SK-N-SH treated with all-trans-retinoic acid at 6 μM for 48 hours (cell line): ENCODE measurements at regions not wholly inside any gene's neighbourhood (a gene's known extent, or its start where the extent isn't known, plus 50 kb on each side); places are given as distances from the start of the nearest gene placed in this dataset.

Source experiments
- ATAC-seq: fragments of 200-7000 bp; cut with Tn5 transposase; 3 replicates; pipeline ENCODE4 v1.9.1; 2020; ENCODE audit warnings: mild to moderate bottlenecking, moderate library complexity
- ARNTL ChIP-seq: fragments of 450-650 bp; formaldehyde crosslinking; IDR thresholded peaks from 2 replicates; pipeline ENCODE4 v1.5.0; 2020; ENCODE audit warnings: low read depth, mild to moderate bottlenecking, moderate library complexity, borderline replicate concordance
- BACH2 ChIP-seq: fragments of 250-450 bp; sonication (Bioruptor Pico); IDR thresholded peaks from 2 replicates; pipeline ENCODE4 v1.9.0; 2021; ENCODE audit warnings: mild to moderate bottlenecking, borderline replicate concordance
- CSDC2 ChIP-seq: fragments of 250-450 bp; sonication (Bioruptor Pico); IDR thresholded peaks from 2 replicates; pipeline ENCODE4 v1.5.0; 2020; ENCODE audit warnings: mild to moderate bottlenecking, moderate library complexity
- GLIS3 ChIP-seq: fragments of 250-450 bp; sonication (Bioruptor Pico); IDR thresholded peaks from 2 replicates; pipeline ENCODE4 v1.5.0; 2020; ENCODE audit warnings: mild to moderate bottlenecking, moderate library complexity
- ISL1 ChIP-seq: fragments of 250-450 bp; sonication (Bioruptor Pico); IDR thresholded peaks from 2 replicates; pipeline ENCODE4 v2.1.2; 2022; ENCODE audit warnings: mild to moderate bottlenecking, moderate library complexity
- OSR1 ChIP-seq: fragments of 250-450 bp; sonication (Bioruptor Pico); IDR thresholded peaks from 2 replicates; pipeline ENCODE4 v1.8.0; 2022; ENCODE audit warnings: moderate library complexity, mild to moderate bottlenecking, inconsistent platforms
- PPARA ChIP-seq: fragments of 250-450 bp; sonication (Bioruptor Pico); IDR thresholded peaks from 2 replicates; pipeline ENCODE4 v1.5.0; 2020; ENCODE audit warnings: mild to moderate bottlenecking, borderline replicate concordance
- RARB ChIP-seq: fragments of 250-450 bp; sonication (Bioruptor Pico); IDR thresholded peaks from 2 replicates; pipeline ENCODE4 v1.8.0; 2021; ENCODE audit warnings: mild to moderate bottlenecking, moderate library complexity
- TCF4 ChIP-seq: fragments of 250-450 bp; sonication (Bioruptor Pico); IDR thresholded peaks from 2 replicates; pipeline ENCODE4 v1.8.0; 2021; ENCODE audit warnings: mild to moderate bottlenecking, moderate library complexity, borderline replicate concordance
- TOX ChIP-seq: fragments of 250-450 bp; sonication (Bioruptor Pico); IDR thresholded peaks from 2 replicates; pipeline ENCODE4 v1.8.0; 2021; ENCODE audit warnings: mild to moderate bottlenecking, moderate library complexity, borderline replicate concordance
- ZC3H10 ChIP-seq: fragments of 250-450 bp; sonication (Bioruptor Pico); IDR thresholded peaks from 2 replicates; pipeline ENCODE4 v1.5.1; 2021; ENCODE audit warnings: mild to moderate bottlenecking, moderate library complexity
- ZFP3 ChIP-seq: fragments of 250-450 bp; sonication (Bioruptor Pico); IDR thresholded peaks from 2 replicates; pipeline ENCODE4 v1.5.0; 2020; ENCODE audit warnings: mild to moderate bottlenecking, moderate library complexity
- ZFP30 ChIP-seq: fragments of 450-650 bp; formaldehyde crosslinking; IDR thresholded peaks from 2 replicates; pipeline ENCODE4 v1.5.0; 2022; ENCODE audit warnings: mild to moderate bottlenecking, moderate library complexity
- ZNF70 ChIP-seq: fragments of 450-650 bp; formaldehyde crosslinking; IDR thresholded peaks from 2 replicates; pipeline ENCODE4 v1.5.0; 2020; ENCODE audit warnings: mild to moderate bottlenecking, moderate library complexity
- TF ChIP-seq, protein P1 (sequence below): fragments of 250-450 bp; sonication (Bioruptor Pico); IDR thresholded peaks from 2 replicates; pipeline ENCODE4 v1.8.0; 2020; ENCODE audit warnings: mild to moderate bottlenecking, moderate library complexity, borderline replicate concordance
- TF ChIP-seq, protein P2 (sequence below): fragments of 250-450 bp; sonication (Bioruptor Pico); IDR thresholded peaks from 2 replicates; pipeline ENCODE4 v1.5.1; 2020; ENCODE audit warnings: low read depth, mild to moderate bottlenecking, moderate library complexity
- TF ChIP-seq, protein P3 (sequence below): fragments of 250-450 bp; sonication (Bioruptor Pico); IDR thresholded peaks from 2 replicates; pipeline ENCODE4 v1.8.0; 2021; ENCODE audit warnings: low read depth, mild to moderate bottlenecking, moderate library complexity, borderline replicate concordance
- TF ChIP-seq, protein P4 (sequence below): fragments of 250-450 bp; sonication (Bioruptor Pico); IDR thresholded peaks from 2 replicates; pipeline ENCODE4 v1.5.0; 2020; ENCODE audit warnings: mild to moderate bottlenecking, moderate library complexity
- TF ChIP-seq, protein P5 (sequence below): fragments of 250-450 bp; sonication (Bioruptor Pico); IDR thresholded peaks from 2 replicates; pipeline ENCODE4 v1.5.1; 2021; ENCODE audit warnings: mild to moderate bottlenecking, moderate library complexity

DNA sequence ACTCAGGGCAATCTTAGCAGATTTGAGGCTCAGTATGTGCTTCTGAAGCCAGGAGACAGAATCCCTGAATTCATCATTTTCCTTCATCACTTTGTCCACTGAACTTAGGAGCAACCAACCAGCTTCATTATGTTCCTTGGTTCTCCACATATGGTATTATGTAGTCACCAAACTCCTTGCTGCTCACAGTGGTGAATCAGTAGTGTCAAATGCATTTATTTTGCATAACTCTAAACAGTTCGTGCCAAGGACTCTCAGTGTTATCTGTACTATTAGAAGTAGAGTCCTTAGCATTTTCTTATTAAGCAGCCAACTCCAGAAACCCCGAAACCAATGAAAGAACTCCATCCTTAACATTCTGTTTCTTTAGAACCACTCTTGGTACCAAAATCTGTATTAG is 466.9 kb upstream of the RGS6 start:
- ATAC-seq: no peak
- TF ChIP-seq ISL1 (CRISPR knock-in tag): no peak
- no peak for TF ChIP-seq ZC3H10 (CRISPR knock-in tag)
- TF ChIP-seq TCF4: no peak
- no peak for TF ChIP-seq ZNF70
- no peak for TF ChIP-seq BACH2 (CRISPR knock-in tag)
- TF ChIP-seq, protein P1, sequence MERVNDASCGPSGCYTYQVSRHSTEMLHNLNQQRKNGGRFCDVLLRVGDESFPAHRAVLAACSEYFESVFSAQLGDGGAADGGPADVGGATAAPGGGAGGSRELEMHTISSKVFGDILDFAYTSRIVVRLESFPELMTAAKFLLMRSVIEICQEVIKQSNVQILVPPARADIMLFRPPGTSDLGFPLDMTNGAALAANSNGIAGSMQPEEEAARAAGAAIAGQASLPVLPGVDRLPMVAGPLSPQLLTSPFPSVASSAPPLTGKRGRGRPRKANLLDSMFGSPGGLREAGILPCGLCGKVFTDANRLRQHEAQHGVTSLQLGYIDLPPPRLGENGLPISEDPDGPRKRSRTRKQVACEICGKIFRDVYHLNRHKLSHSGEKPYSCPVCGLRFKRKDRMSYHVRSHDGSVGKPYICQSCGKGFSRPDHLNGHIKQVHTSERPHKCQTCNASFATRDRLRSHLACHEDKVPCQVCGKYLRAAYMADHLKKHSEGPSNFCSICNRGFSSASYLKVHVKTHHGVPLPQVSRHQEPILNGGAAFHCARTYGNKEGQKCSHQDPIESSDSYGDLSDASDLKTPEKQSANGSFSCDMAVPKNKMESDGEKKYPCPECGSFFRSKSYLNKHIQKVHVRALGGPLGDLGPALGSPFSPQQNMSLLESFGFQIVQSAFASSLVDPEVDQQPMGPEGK: no peak
- TF ChIP-seq, protein P2, sequence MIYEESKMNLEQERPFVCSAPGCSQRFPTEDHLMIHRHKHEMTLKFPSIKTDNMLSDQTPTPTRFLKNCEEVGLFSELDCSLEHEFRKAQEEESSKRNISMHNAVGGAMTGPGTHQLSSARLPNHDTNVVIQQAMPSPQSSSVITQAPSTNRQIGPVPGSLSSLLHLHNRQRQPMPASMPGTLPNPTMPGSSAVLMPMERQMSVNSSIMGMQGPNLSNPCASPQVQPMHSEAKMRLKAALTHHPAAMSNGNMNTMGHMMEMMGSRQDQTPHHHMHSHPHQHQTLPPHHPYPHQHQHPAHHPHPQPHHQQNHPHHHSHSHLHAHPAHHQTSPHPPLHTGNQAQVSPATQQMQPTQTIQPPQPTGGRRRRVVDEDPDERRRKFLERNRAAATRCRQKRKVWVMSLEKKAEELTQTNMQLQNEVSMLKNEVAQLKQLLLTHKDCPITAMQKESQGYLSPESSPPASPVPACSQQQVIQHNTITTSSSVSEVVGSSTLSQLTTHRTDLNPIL: no peak
- TF ChIP-seq CSDC2 (CRISPR knock-in tag): no peak
- TF ChIP-seq ZFP30 (CRISPR knock-in tag): no peak
- TF ChIP-seq RARB (CRISPR knock-in tag): no peak
- no peak for TF ChIP-seq PPARA (CRISPR knock-in tag)

DNA sequence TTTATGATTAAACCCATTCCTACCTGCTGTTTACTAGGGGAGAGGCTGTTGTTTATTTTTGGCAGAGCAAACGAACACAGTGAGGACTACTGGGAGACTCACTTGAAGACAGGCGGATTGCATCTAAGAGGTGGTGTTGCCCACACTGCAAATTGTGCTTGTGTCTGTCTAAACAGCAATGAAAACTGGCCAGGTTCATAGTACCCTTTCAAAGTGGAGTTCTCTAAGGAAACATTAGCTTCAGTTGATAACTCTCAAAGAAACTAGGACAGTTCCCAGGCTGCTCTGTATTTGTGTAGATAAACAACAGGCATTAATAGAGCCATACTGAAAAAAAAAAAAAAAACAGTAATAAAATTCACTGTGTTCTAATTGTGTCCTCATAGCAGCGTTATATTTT is 466.0 kb upstream of the RGS6 start:
- ATAC-seq: peak; percentile 48
- no peak for TF ChIP-seq ZFP3 (CRISPR knock-in tag)

DNA sequence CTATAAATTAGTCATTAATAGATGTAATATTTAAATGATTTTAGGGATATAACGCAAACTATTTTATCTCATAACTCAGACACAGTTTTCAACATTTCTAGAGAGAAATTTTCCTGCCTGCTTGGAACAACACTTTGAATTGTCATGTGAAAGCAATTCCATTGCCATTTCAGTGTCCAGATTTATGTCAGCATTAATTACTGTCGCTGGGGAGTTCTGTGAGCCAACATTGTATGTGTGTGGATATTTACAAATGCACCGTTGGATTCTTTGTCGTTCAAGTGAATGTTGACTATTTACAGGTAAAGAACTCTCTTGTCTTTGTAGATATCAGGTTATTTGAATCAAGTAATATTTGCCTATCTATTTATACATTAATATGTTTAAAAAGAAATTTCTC is 465.3 kb upstream of the RGS6 start:
- peak; percentile 64 for ATAC-seq
- TF ChIP-seq ARNTL (no peak), TOX (CRISPR knock-in tag) (no peak), ZFP3 (CRISPR knock-in tag) (no peak), PPARA (CRISPR knock-in tag) (no peak), OSR1 (CRISPR knock-in tag) (no peak)
- TF ChIP-seq, protein P3, sequence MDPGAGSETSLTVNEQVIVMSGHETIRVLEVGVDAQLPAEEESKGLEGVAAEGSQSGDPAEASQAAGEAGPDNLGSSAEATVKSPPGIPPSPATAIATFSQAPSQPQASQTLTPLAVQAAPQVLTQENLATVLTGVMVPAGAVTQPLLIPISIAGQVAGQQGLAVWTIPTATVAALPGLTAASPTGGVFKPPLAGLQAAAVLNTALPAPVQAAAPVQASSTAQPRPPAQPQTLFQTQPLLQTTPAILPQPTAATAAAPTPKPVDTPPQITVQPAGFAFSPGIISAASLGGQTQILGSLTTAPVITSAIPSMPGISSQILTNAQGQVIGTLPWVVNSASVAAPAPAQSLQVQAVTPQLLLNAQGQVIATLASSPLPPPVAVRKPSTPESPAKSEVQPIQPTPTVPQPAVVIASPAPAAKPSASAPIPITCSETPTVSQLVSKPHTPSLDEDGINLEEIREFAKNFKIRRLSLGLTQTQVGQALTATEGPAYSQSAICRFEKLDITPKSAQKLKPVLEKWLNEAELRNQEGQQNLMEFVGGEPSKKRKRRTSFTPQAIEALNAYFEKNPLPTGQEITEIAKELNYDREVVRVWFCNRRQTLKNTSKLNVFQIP (CRISPR knock-in tag): no peak
- TF ChIP-seq, protein P4, sequence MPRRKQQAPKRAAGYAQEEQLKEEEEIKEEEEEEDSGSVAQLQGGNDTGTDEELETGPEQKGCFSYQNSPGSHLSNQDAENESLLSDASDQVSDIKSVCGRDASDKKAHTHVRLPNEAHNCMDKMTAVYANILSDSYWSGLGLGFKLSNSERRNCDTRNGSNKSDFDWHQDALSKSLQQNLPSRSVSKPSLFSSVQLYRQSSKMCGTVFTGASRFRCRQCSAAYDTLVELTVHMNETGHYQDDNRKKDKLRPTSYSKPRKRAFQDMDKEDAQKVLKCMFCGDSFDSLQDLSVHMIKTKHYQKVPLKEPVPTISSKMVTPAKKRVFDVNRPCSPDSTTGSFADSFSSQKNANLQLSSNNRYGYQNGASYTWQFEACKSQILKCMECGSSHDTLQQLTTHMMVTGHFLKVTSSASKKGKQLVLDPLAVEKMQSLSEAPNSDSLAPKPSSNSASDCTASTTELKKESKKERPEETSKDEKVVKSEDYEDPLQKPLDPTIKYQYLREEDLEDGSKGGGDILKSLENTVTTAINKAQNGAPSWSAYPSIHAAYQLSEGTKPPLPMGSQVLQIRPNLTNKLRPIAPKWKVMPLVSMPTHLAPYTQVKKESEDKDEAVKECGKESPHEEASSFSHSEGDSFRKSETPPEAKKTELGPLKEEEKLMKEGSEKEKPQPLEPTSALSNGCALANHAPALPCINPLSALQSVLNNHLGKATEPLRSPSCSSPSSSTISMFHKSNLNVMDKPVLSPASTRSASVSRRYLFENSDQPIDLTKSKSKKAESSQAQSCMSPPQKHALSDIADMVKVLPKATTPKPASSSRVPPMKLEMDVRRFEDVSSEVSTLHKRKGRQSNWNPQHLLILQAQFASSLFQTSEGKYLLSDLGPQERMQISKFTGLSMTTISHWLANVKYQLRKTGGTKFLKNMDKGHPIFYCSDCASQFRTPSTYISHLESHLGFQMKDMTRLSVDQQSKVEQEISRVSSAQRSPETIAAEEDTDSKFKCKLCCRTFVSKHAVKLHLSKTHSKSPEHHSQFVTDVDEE (CRISPR knock-in tag): no peak
- TF ChIP-seq, protein P5, sequence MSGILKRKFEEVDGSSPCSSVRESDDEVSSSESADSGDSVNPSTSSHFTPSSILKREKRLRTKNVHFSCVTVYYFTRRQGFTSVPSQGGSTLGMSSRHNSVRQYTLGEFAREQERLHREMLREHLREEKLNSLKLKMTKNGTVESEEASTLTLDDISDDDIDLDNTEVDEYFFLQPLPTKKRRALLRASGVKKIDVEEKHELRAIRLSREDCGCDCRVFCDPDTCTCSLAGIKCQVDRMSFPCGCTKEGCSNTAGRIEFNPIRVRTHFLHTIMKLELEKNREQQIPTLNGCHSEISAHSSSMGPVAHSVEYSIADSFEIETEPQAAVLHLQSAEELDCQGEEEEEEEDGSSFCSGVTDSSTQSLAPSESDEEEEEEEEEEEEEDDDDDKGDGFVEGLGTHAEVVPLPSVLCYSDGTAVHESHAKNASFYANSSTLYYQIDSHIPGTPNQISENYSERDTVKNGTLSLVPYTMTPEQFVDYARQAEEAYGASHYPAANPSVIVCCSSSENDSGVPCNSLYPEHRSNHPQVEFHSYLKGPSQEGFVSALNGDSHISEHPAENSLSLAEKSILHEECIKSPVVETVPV (CRISPR knock-in tag): no peak
- TF ChIP-seq, all 23 proteins: peak for 0

DNA sequence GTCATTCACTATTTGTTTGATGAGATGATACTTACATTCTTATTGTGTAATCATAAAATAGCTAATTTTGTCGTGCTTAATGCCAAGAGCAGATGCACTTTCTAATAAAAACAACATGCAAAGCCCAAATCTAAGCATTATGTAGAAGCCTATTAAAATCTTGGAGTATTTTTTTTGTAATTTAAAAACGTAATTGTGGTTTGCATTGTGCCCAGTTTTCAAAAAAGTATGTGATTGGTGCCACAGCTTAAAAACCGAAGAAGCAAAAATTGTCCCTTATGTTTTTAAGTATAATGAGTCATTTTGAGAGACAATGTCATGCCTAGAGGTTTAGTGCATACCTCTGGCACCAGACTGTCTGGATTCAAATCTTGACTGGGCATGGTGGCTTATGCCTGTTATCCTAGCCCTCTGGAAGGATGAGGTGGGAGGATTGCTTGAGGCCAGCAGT is 464.8 kb upstream of the RGS6 start:
- TF ChIP-seq ISL1 (CRISPR knock-in tag) (peak; percentile 48), TOX (CRISPR knock-in tag) (no peak)
- ATAC-seq: peak; percentile 87

DNA sequence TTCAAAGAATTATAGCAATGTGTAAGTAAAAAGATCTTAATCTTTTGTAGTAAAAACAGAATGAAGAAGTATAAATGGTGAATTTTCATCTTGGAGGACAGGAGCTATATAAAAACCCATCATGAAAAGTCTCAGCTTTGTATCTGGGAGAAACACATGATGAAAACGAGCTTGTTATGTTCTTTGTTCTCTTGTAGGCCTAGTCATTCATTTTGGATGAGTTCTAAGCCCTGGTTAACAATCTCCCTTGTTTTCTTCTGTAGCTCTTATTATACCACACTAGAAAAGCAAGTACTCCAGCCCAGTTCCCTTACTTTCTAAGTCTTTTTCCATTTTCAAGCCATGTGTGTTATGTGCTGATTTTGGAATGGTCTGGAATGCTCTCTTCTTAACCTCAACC is 463.5 kb upstream of the RGS6 start:
- no peak for ATAC-seq
- TF ChIP-seq TCF4 (no peak), RARB (CRISPR knock-in tag) (no peak), GLIS3 (CRISPR knock-in tag) (no peak), PPARA (CRISPR knock-in tag) (no peak), ZNF70 (no peak)
- TF ChIP-seq, protein P4 (CRISPR knock-in tag): no peak
- TF ChIP-seq, protein P1: no peak
